GM21529 (cell line): ENCODE measurements at regions not wholly inside any gene's neighbourhood (a gene's known extent, or its start where the extent isn't known, plus 50 kb on each side); places are given as distances from the start of the nearest gene placed in this dataset.

Experiments
- ATAC-seq: cut with Tn5 transposase; IDR thresholded peaks from one replicate; pipeline ENCODE4 v1.9.1; 2021; ENCODE audit not compliant: unreplicated experiment

DNA sequence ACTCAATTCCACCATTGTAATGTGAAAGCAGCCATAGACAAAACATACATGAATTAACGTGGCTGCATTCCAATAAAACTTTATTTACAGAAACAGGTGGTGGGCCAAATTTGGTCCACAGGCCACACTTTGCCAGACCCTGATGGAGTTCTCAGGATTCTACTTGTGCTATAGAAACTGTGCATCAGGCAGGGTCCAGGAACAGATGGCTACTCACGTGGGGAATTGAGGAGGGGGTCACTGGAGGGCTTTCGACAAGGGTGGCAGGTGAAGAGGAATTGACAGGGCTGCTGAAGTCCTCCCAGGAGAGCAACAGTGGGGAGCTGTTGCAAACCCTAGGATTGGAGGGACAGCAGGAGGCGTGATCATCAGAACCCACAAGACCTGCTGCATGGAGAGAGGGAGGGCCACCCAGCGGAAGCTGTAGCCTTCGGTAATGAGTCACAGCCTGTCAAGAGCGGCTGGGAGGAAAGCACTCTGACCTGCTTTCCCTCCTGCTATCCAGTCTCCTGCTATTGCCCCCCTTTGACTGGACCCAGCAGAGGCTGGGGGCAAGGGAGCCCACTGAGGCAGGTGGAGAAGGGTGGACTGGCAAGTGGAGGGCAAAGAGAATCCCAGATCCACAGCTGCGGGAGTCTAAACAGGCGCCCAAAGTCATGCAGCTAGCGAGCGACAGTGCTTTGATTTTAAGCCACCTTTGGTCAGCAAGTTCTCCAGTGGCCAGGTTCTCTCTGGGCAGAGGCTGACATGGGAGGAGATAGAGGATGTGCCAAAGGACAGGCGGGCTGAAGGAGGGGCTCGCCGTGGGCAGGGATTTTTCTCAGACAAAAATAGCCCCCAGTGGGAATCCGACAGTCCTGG is 138.3 kb upstream of the SMIM23 start:
- no peak for ATAC-seq

DNA sequence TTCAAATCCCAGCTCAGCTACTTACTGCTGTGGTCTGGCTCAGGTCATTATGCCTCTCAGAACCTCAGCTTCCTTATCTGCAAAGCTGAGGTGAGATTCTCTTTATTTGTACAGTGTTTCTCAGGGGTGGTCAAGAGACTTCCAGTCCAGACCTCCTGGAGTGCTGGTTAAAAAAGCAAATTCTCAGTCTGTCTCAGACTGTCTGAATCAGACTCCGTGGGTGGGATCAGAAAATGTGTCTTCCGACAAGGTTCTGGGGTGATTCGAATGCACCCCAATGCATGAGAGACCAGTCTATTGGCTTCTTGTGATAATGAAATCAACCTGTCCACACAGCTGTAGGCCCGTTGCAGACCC is 137.7 kb upstream of the SMIM23 start:
- no peak for ATAC-seq

GRCh38 chr5:171648279-171649074 is 137.1 kb upstream of the SMIM23 start:
- no peak for ATAC-seq

GRCh38 chr5:171649075-171649401 is 136.6 kb upstream of the SMIM23 start:
- ATAC-seq: no peak

- no peak for ATAC-seq
Measured at GRCh38 chr5:171650597-171650996, 135.0 kb upstream of the SMIM23 start.

- ATAC-seq: no peak
Measured at GRCh38 chr5:171651102-171651501, 134.5 kb upstream of the SMIM23 start.

- no peak for ATAC-seq
Measured at GRCh38 chr5:171654881-171655280, 130.7 kb upstream of the SMIM23 start.

DNA sequence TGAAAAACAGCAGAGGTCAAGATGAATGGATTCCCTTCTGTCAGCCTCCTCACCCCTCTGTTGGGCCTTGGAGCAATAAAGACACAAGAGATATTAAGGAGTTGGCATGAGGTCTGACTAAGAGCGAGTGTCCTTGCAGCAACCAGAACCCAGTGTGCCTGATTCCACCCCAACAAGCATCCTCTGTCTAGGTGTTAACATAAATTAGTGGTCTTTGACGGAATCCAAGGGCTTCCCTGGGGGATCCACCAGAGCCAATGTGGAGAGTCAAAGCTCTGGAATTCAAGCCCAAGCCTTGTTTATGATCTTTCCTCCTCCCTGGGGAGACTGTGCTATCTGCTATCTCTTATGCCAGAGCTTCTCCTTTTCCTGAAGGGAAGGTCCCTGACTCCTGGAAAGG is 128.1 kb upstream of the SMIM23 start:
- no peak for ATAC-seq

GRCh38 chr5:171659896-171660295 is 125.7 kb upstream of the SMIM23 start:
- ATAC-seq: no peak

DNA sequence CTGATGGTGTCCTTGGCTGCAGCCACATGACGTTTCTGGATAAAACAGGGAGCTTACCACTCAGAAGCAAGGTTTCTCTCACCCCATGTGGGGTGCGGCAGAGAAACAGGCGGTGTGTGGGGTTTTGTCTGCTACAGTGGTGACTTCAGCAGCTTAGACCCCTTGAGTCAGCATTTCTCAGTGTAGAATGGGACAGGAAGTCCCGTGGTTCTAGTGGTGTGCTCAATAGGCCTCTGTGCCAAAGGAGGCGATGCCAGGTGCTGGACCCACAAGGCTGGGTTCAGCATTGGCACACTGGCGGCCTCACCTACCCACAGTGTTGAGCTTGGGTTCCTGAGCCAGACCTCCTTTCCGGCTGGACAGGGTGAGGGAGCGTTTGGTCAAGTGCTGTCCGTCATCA is 125.2 kb upstream of the SMIM23 start:
- ATAC-seq: no peak

- ATAC-seq: no peak
Measured at GRCh38 chr5:171661143-171661542, 124.5 kb upstream of the SMIM23 start.

DNA sequence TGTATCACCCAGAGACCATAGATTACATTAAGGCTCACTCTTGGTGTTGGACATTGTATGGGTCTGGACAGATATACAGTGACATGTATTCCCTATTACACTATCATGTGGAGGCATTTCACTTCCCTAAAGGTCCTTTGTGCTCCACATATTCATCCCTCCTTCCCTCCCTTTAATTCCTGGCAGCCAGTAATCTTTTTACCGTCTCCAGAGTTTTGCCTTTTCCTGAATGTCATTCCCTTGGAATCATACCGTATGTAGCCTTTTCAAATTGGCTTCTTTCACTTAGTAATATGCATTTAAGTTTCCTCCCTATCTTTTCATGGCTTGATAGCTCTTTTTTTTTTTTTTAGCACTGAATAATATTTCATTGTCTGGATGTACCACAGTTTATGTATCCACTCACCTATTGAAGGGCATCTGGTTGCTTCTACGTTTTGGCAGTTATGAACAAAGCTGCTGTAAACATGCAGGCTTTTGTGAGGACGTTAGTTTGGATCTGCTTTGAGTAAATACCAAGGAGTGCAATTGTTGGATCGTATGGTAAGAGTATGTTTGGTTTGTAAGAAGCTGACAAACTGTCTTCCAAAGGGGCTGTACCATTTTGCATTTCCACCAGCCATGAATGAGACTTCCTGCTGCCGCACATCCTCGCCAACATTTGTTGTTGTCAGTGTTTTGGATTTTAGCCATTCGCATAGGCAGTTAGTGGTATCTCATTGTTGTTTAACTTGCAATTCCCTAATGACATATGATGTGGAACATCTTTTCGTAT is 122.1 kb upstream of the SMIM23 start:
- no peak for ATAC-seq

DNA sequence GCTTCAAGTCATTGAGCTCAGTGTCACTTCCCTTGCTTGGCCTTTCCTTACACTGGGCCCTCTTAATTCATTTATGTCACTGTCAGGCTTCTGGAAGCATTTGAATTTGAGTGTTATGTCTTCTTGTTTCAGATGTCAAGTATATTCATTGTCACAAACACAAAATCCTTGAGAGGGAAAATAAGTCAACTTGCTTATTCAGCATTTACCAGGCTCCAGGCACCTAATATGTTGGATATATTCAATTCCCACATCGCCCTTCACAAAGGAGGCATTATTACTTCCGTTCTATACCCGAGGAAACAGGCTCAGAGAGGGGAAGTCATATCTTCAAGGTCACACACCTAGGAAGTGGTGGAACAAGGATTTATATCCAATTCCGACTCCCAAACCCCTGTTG is 121.1 kb upstream of the SMIM23 start:
- no peak for ATAC-seq

DNA sequence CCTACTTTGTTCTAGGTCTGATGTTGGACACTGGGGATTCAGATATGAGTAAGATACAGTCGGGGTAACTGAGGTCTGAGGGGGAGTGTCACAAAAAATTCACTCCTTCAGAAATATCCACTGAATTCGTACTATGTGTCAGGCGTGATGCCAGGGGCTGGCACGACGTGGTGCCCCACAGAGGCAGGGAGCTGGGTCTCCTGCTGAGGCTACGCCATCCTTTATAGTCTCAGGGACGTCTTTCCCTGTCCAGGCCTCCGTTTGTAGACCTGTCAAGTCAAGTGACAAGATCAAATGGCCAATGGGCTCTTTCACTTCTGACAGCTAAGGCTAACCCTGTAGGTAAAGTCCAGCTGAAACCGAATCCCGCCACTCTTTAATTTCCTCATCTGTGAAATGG is 118.8 kb upstream of the SMIM23 start:
- ATAC-seq: no peak

- no peak for ATAC-seq
Measured at GRCh38 chr5:171667341-171668096, 118.1 kb upstream of the SMIM23 start.

DNA sequence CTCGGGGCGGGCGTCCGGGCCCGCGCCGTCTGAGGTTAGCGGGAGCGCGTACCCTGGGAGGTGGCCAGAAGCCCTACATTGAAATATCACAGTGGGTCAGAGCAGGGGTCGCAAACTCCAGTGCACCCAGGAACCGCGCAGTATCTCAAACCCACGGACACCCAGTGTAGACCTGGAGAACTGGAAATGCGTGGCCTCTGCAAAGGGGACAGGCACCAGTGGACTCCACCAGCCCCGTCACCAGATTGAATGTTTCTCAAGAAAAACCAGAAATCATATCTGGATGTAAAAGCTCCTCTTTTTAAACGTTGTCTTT is 117.6 kb upstream of the SMIM23 start:
- ATAC-seq: no peak

- no peak for ATAC-seq
Measured at GRCh38 chr5:171669571-171669970, 116.0 kb upstream of the SMIM23 start.

DNA sequence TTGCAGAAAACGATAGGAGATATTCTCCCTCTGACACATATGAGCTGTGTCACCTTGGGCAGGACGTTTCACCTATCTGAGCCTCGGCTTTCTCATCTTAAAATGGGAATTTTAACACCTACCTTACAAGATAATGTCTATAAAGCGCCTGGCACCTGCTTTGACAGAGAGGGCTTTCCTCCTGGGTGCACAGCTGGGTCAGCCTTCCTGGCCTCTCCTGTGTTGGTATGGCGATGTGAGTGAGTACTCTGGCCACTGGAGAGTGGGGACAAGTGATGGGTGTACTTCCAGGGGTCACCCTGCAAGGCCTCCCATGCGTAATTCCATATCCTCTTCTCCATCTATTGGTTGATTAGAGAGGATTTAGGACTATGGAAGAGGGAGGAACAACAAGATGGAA is 113.1 kb upstream of the SMIM23 start:
- no peak for ATAC-seq

DNA sequence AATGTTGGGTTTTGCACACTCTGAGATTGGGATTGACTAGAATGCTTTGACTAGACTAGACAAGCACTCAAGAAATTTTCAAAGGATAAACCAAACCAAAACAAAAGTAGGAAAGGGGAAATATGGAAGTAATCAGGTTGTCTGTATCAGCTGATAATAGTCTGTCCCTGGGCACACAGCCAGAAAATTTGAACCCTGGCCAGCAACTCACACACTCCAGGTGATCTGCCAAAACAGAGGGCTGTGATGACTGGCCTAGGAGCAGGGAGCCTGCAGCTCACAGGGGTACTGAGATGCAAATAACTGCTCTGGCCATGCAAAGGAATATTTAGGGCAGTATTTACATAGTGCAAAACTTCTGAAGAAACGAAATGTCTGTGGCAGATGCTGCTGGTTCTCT is 112.3 kb upstream of the SMIM23 start:
- ATAC-seq: no peak

DNA sequence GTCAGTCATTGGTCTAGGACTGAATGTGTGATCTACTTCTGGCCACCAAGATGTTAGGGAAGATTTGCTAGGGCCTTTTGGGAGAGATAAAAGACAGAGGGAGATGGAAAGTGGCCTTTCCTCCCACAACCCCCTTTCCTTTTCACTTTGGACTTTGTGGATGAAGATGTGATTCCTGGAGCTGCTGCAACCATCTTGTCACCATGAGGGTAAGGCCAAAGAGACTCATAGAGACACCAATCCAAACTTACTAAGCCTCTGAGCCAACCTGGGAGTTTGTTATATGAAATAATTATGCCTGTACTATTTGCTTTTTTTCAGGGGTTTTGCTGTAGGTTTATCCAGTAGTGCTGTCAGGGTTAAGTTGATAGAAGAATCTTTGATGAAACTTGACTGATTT is 111.8 kb upstream of the SMIM23 start:
- ATAC-seq: no peak

DNA sequence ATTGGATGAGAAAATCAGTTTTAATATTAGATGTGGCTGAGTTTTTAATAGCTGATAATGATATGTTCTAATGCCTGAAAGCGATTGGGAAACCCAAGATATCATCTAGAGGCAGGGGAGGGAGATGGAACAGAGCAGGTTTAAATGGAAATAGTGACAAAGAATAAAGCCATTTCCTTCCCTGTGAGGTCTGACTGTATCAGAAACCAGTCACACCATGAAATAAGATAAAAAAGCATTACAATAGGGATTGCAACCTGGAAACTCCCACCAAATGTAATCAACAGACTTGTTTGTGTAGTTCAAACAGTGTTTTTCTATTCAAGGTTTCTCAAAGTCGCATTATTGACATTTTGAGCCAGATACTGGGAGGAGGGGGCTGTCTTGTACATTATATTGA is 110.1 kb upstream of the SMIM23 start:
- no peak for ATAC-seq
